ENCODE measurements at regions not wholly inside any gene's neighbourhood (a gene's known extent, or its start where the extent isn't known, plus 50 kb on each side); places are given as distances from the start of the nearest gene placed in this dataset.
A peak's percentile ranks its signal among the peaks of the same experiment; 100 is the strongest.
"Not testable (repeated sequence)": the region's sequence is repeated elsewhere in the genome, so short reads cannot be mapped to it uniquely, and the experiment has no call there.

DNA sequence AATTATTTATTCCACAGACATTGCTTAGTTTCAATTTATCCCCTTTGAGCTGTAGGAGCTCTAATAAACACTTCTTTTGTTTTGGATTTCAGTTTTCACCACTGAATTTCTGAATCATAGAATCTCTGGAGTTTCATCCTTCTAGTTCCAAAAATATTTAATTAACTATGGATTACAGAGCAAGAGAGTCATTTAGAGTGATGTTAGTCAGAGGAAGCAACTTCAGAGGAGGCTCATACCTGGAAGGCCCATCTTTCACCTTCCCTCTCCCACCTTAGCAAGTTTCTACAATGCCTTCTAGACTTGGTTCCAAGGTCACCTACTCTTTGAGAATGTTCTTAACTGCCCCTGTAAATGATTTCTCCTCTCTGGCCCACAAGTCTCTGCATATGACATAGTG is 353.2 kb downstream of the SPRY2 start:
- Histone ChIP-seq H3K23ac (ENCODE audit: low read depth, low read length, poor library complexity) (no peak overlapping the region), H4K8ac (ENCODE audit: low read depth, low read length) (no peak overlapping the region), H3K4me2 (ENCODE audit: insufficient read depth, low read length, poor library complexity, severe bottlenecking) (no peak overlapping the region), H2AFZ (ENCODE audit: low read length) (no peak overlapping the region), H3K79me1 (ENCODE audit: low read depth, low read length) (no peaks in the 10 kb centered on the region), H3K9me3 (replicated peaks in 1 of 2; ENCODE audit: control insufficient read depth in 2 of 2, insufficient read depth in 1 of 2, low read depth in 1 of 2, low read length in 2 of 2) (peaks cover under 1 to 3% of the 10 kb centered on the region in 2 donors), H3K4me3 (ENCODE audit: low read length in 2 of 2) (no peak overlapping the region), H3K36me3 (replicated peaks in 1 of 2; ENCODE audit: control insufficient read depth in 2 of 2, insufficient read depth in 2 of 2, low read length in 2 of 2) (no peaks in the 10 kb centered on the region), H3K4me1 (ENCODE audit: control insufficient read depth in 2 of 2, insufficient read depth in 1 of 2, low read depth in 1 of 2, low read length in 2 of 2) (no peaks in the 10 kb centered on the region), H3K14ac (ENCODE audit: low read length) (no peak overlapping the region), H2BK15ac (ENCODE audit: low read length) (no peak overlapping the region), H2BK5ac (ENCODE audit: low read length) (no peak overlapping the region), H3K4ac (ENCODE audit: low read length) (no peak overlapping the region), H3K18ac (ENCODE audit: low read length) (no peak overlapping the region), H3K27ac (replicated peaks; ENCODE audit: low read length) (no peak overlapping the region), H2AK5ac (ENCODE audit: low read depth, low read length) (no peak overlapping the region), H2BK120ac (ENCODE audit: low read depth, low read length) (no peak overlapping the region), H2BK12ac (ENCODE audit: low read length) (no peak overlapping the region), H3K27me3 (ENCODE audit: control insufficient read depth in 3 of 3, insufficient read depth in 3 of 3, low read depth in 1 of 3, low read length in 3 of 3) (no peaks in the 10 kb centered on the region), H3K9ac (ENCODE audit: low read depth, low read length, poor library complexity) (no peak overlapping the region), H4K91ac (ENCODE audit: low read depth, low read length, poor library complexity) (no peak overlapping the region)
- no peak for DNase-seq (ENCODE audit: low spot score)

DNA sequence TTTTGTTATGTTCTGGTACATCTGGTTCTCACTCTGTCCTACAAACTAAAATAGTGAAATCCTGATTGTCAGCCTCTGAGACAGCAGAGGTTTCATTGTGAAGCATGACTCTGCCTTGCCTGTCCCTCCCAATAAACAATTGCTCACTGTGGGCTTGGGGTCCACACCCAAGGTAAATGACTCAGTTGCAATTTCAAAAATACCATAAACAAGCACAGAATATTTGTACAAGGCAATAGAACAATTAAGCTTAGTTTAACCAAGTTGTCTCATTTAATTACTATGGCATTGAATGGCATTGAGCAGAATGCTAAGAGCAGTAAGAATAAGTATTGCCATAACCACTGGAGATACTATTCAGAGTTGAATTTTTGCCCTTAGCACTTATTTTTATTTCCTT is 353.6 kb downstream of the SPRY2 start:
- Histone ChIP-seq H2BK120ac (ENCODE audit: low read depth, low read length) (no peak overlapping the region), H3K79me1 (ENCODE audit: low read depth, low read length) (no peaks in the 10 kb centered on the region), H3K18ac (ENCODE audit: low read length) (no peak overlapping the region), H3K4me1 (ENCODE audit: control insufficient read depth in 2 of 2, insufficient read depth in 1 of 2, low read depth in 1 of 2, low read length in 2 of 2) (no peaks in the 10 kb centered on the region), H3K36me3 (replicated peaks in 1 of 2; ENCODE audit: control insufficient read depth in 2 of 2, insufficient read depth in 2 of 2, low read length in 2 of 2) (no peaks in the 10 kb centered on the region), H4K8ac (ENCODE audit: low read depth, low read length) (no peak overlapping the region), H3K9me3 (replicated peaks in 1 of 2; ENCODE audit: control insufficient read depth in 2 of 2, insufficient read depth in 1 of 2, low read depth in 1 of 2, low read length in 2 of 2) (peaks cover 0 to 3% of the 10 kb centered on the region in 2 donors), H2AK5ac (ENCODE audit: low read depth, low read length) (no peak overlapping the region), H2AFZ (ENCODE audit: low read length) (no peak overlapping the region), H3K27me3 (ENCODE audit: control insufficient read depth in 3 of 3, insufficient read depth in 3 of 3, low read depth in 1 of 3, low read length in 3 of 3) (no peaks in the 10 kb centered on the region), H4K91ac (ENCODE audit: low read depth, low read length, poor library complexity) (no peak overlapping the region), H2BK5ac (ENCODE audit: low read length) (no peak overlapping the region), H3K14ac (ENCODE audit: low read length) (no peak overlapping the region), H2BK15ac (ENCODE audit: low read length) (no peak overlapping the region), H3K4me3 (ENCODE audit: low read length in 2 of 2) (no peak overlapping the region), H3K27ac (replicated peaks; ENCODE audit: low read length) (no peak overlapping the region), H3K9ac (ENCODE audit: low read depth, low read length, poor library complexity) (no peak overlapping the region), H2BK12ac (ENCODE audit: low read length) (no peak overlapping the region), H3K4ac (ENCODE audit: low read length) (no peak overlapping the region), H3K23ac (ENCODE audit: low read depth, low read length, poor library complexity) (no peak overlapping the region), H3K4me2 (ENCODE audit: insufficient read depth, low read length, poor library complexity, severe bottlenecking) (no peak overlapping the region)
- DNase-seq (ENCODE audit: low spot score), result no peak

DNA sequence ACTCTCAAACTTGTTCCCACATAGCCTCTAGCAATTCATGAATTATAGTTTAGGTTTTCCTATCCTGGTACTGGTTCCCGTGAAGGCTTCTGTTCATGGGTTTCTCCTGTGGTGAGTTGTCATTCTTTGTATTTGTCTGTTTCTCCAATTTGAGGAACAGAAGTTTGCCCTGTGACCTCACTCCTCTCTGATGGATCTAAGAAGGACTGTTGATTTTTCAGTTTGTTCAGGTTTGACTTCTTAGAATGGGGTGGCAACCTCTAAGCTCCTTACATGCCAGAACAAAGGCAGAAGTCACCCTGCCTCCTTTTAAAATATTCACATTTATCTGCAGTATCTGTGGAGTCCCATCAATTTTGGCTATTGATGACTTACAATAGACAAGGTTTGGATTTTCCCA is 354.0 kb downstream of the SPRY2 start:
- peaks cover 0 to 3% of the 10 kb centered on the region in 2 donors for H3K9me3 ChIP-seq (replicated peaks in 1 of 2; ENCODE audit: control insufficient read depth in 2 of 2, insufficient read depth in 1 of 2, low read depth in 1 of 2, low read length in 2 of 2)
- H3K18ac ChIP-seq (ENCODE audit: low read length), result no peak overlapping the region
- no peak overlapping the region for H4K91ac ChIP-seq (ENCODE audit: low read depth, low read length, poor library complexity)
- H3K4me3 ChIP-seq (ENCODE audit: low read length in 2 of 2), result no peak overlapping the region
- H3K14ac ChIP-seq (ENCODE audit: low read length), result no peak overlapping the region
- no peaks in the 10 kb centered on the region for H3K79me1 ChIP-seq (ENCODE audit: low read depth, low read length)
- H2BK15ac ChIP-seq (ENCODE audit: low read length), result no peak overlapping the region
- WGBS, 2 donors (ENCODE audit: extremely low coverage in 2 of 2, insufficient read length in 2 of 2, insufficient replicate concordance in 1 of 2), result no CpG with 5 or more reads among the region's 1 CpG
- no peak overlapping the region for H3K4me2 ChIP-seq (ENCODE audit: insufficient read depth, low read length, poor library complexity, severe bottlenecking)
- no peak overlapping the region for H3K9ac ChIP-seq (ENCODE audit: low read depth, low read length, poor library complexity)
- no peaks in the 10 kb centered on the region for H3K27me3 ChIP-seq (ENCODE audit: control insufficient read depth in 3 of 3, insufficient read depth in 3 of 3, low read depth in 1 of 3, low read length in 3 of 3)
- H3K27ac ChIP-seq (replicated peaks; ENCODE audit: low read length), result no peak overlapping the region
- no peak overlapping the region for H3K23ac ChIP-seq (ENCODE audit: low read depth, low read length, poor library complexity)
- H4K8ac ChIP-seq (ENCODE audit: low read depth, low read length), result no peak overlapping the region
- DNase-seq (ENCODE audit: low spot score), result no peak
- no peaks in the 10 kb centered on the region for H3K4me1 ChIP-seq (ENCODE audit: control insufficient read depth in 2 of 2, insufficient read depth in 1 of 2, low read depth in 1 of 2, low read length in 2 of 2)
- H3K4ac ChIP-seq (ENCODE audit: low read length), result no peak overlapping the region
- no peak overlapping the region for H2BK120ac ChIP-seq (ENCODE audit: low read depth, low read length)
- no peak overlapping the region for H2AK5ac ChIP-seq (ENCODE audit: low read depth, low read length)
- H2BK5ac ChIP-seq (ENCODE audit: low read length), result no peak overlapping the region
- H2BK12ac ChIP-seq (ENCODE audit: low read length), result no peak overlapping the region
- H3K36me3 ChIP-seq (replicated peaks in 1 of 2; ENCODE audit: control insufficient read depth in 2 of 2, insufficient read depth in 2 of 2, low read length in 2 of 2), result no peaks in the 10 kb centered on the region
- H2AFZ ChIP-seq (ENCODE audit: low read length), result no peak overlapping the region

DNA sequence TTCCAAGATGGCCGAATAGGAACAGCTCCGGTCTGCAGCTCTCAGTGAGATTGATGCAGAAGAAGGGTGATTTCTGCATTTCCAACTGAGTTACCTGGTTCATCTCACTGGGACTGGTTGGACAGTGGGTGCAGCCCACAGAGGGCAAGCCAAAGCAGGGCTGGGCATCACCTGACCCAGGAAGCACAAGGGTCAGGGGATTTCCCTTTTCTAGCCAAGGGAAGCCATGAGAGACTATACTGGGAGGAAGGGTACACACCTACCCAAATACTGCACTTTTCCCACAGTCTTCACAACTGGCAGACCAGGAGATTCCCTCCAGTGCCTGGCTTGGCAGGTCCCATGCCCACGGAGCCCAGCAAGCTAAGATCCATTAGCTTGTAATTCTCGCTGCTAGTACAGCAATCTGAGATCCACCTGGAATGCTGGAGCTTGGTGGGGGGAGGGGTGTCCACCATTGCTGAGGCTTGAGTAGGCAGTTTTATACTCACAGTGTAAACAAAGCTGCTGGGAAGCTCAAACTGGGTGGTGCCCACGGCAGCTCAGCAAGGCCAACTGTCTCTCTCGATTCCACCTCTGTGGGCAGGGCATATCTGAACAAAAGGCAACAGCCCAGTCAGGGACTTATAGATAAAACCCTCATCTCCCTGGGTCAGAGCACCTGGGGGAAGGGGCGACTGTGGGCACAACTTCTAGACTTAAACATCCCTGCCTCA is 365.8 kb downstream of the SPRY2 start:
- not testable (repeated sequence) for H2BK5ac ChIP-seq (ENCODE audit: low read length); H3K79me1 ChIP-seq (ENCODE audit: low read depth, low read length); H2AK5ac ChIP-seq (ENCODE audit: low read depth, low read length); H4K8ac ChIP-seq (ENCODE audit: low read depth, low read length); H3K4me1 ChIP-seq (ENCODE audit: control insufficient read depth in 2 of 2, insufficient read depth in 1 of 2, low read depth in 1 of 2, low read length in 2 of 2); H3K9ac ChIP-seq (ENCODE audit: low read depth, low read length, poor library complexity); H3K4me2 ChIP-seq (ENCODE audit: insufficient read depth, low read length, poor library complexity, severe bottlenecking); H3K14ac ChIP-seq (ENCODE audit: low read length); H3K27ac ChIP-seq (replicated peaks; ENCODE audit: low read length); H3K4me3 ChIP-seq (ENCODE audit: low read length in 2 of 2); H3K27me3 ChIP-seq (ENCODE audit: control insufficient read depth in 3 of 3, insufficient read depth in 3 of 3, low read depth in 1 of 3, low read length in 3 of 3); H2BK120ac ChIP-seq (ENCODE audit: low read depth, low read length); H2BK15ac ChIP-seq (ENCODE audit: low read length); H2BK12ac ChIP-seq (ENCODE audit: low read length); H3K4ac ChIP-seq (ENCODE audit: low read length); H3K36me3 ChIP-seq (replicated peaks in 1 of 2; ENCODE audit: control insufficient read depth in 2 of 2, insufficient read depth in 2 of 2, low read length in 2 of 2); DNase-seq (ENCODE audit: low spot score); H3K23ac ChIP-seq (ENCODE audit: low read depth, low read length, poor library complexity); H4K91ac ChIP-seq (ENCODE audit: low read depth, low read length, poor library complexity)
- no CpG with 5 or more reads among the region's 7 CpGs for WGBS, 2 donors (ENCODE audit: extremely low coverage in 2 of 2, insufficient read length in 2 of 2, insufficient replicate concordance in 1 of 2)
- peak overlapping the region; percentile 35 for H2AFZ ChIP-seq (ENCODE audit: low read length)
- peak overlapping the region; percentile 4 for H3K18ac ChIP-seq (ENCODE audit: low read length)
- peaks cover 12 to 24% of the 10 kb centered on the region in 2 donors for H3K9me3 ChIP-seq (replicated peaks in 1 of 2; ENCODE audit: control insufficient read depth in 2 of 2, insufficient read depth in 1 of 2, low read depth in 1 of 2, low read length in 2 of 2)

All from neuronal stem cell (in vitro differentiated cells).